ENCODE measurements at regions not wholly inside any gene's neighbourhood (a gene's known extent, or its start where the extent isn't known, plus 50 kb on each side); places are given as distances from the start of the nearest gene placed in this dataset.

- DNase-seq (ENCODE audit: low read depth, low spot score) = no peak
Measured at GRCh38 chr6:137758661-137759060, 108.4 kb upstream of the TNFAIP3 start.

GRCh38 chr6:137759624-137760023, 107.4 kb upstream of the TNFAIP3 start:
- no peak for DNase-seq (ENCODE audit: low read depth, low spot score)

GRCh38 chr6:137761072-137761471, 106.0 kb upstream of the TNFAIP3 start:
- no peak for DNase-seq (ENCODE audit: low read depth, low spot score)

GRCh38 chr6:137761487-137761886, 105.6 kb upstream of the TNFAIP3 start:
- no peak for DNase-seq (ENCODE audit: low read depth, low spot score)

- DNase-seq (ENCODE audit: low read depth, low spot score) = no peak
Measured at GRCh38 chr6:137762168-137763090, 104.6 kb upstream of the TNFAIP3 start.

- no peak for DNase-seq (ENCODE audit: low read depth, low spot score)
Measured at GRCh38 chr6:137763436-137763835, 103.6 kb upstream of the TNFAIP3 start.

- DNase-seq (ENCODE audit: low read depth, low spot score) = no peak
Measured at GRCh38 chr6:137763886-137764285, 103.2 kb upstream of the TNFAIP3 start.

- DNase-seq (ENCODE audit: low read depth, low spot score) = no peak
Measured at GRCh38 chr6:137764464-137764863, 102.6 kb upstream of the TNFAIP3 start.

- DNase-seq (ENCODE audit: low read depth, low spot score) = no peak
Measured at GRCh38 chr6:137765059-137765458, 102.0 kb upstream of the TNFAIP3 start.

GRCh38 chr6:137766596-137767370, 100.3 kb upstream of the TNFAIP3 start:
- DNase-seq (ENCODE audit: low read depth, low spot score) = no peak

GRCh38 chr6:137767465-137767864, 99.6 kb upstream of the TNFAIP3 start:
- no peak for DNase-seq (ENCODE audit: low read depth, low spot score)

GRCh38 chr6:137767911-137768690, 99.0 kb upstream of the TNFAIP3 start:
- no peak for DNase-seq (ENCODE audit: low read depth, low spot score)

- no peak for DNase-seq (ENCODE audit: low read depth, low spot score)
Measured at GRCh38 chr6:137768935-137769334, 98.1 kb upstream of the TNFAIP3 start.

GRCh38 chr6:137769797-137770362, 97.2 kb upstream of the TNFAIP3 start:
- DNase-seq (ENCODE audit: low read depth, low spot score) = no peak

- DNase-seq (ENCODE audit: low read depth, low spot score) = no peak
Measured at GRCh38 chr6:137772541-137773250, 94.4 kb upstream of the TNFAIP3 start.

- DNase-seq (ENCODE audit: low read depth, low spot score) = no peak
Measured at GRCh38 chr6:137775227-137775626, 91.8 kb upstream of the TNFAIP3 start.

- no peak for DNase-seq (ENCODE audit: low read depth, low spot score)
Measured at GRCh38 chr6:137775720-137776119, 91.3 kb upstream of the TNFAIP3 start.

- DNase-seq (ENCODE audit: low read depth, low spot score) = no peak
Measured at GRCh38 chr6:137776256-137776655, 90.8 kb upstream of the TNFAIP3 start.

GRCh38 chr6:137776786-137777686, 90.0 kb upstream of the TNFAIP3 start:
- no peak for DNase-seq (ENCODE audit: low read depth, low spot score)

- no peak for DNase-seq (ENCODE audit: low read depth, low spot score)
Measured at GRCh38 chr6:137777687-137778075, 89.4 kb upstream of the TNFAIP3 start.

Measured in brain pericyte (primary cell).